Astrocyte (in vitro differentiated cells and primary cell): ENCODE measurements at regions not wholly inside any gene's neighbourhood (a gene's known extent, or its start where the extent isn't known, plus 50 kb on each side); places are given as distances from the start of the nearest gene placed in this dataset.

Source experiments
- DNase-seq: peaks from one replicate; pipeline ENCODE4 v3.0.0-alpha.2; 2010; ENCODE audit warnings: low read depth
- FAIRE-seq: peaks from 2 replicates; lab custom pipeline; 2011; peaks lifted over from hg19 to GRCh38; lab: Jason Lieb, UNC
- H2AFZ ChIP-seq: 2 replicates; pipeline ENCODE4 v1.6.0; 2012; ENCODE audit warnings: low read depth, low read length, inconsistent platforms
- H3K27ac ChIP-seq: 2 replicates; pipeline ENCODE4 v1.5.1; 2011; ENCODE audit warnings: low read depth, low read length, inconsistent platforms
- H3K27me3 ChIP-seq: 2 replicates; pipeline ENCODE4 v1.6.0; 2011; ENCODE audit warnings: low read length, inconsistent platforms; ENCODE audit not compliant: insufficient read depth
- H3K36me3 ChIP-seq: 2 replicates; pipeline ENCODE4 v1.5.1; 2011; ENCODE audit warnings: low read length, inconsistent platforms; ENCODE audit not compliant: insufficient read depth
- H3K4me1 ChIP-seq: 2 replicates; pipeline ENCODE4 v1.5.1; 2011; ENCODE audit warnings: low read length, inconsistent platforms; ENCODE audit not compliant: insufficient read depth
- H3K4me2 ChIP-seq: 2 replicates; pipeline ENCODE4 v1.6.0; 2012; ENCODE audit warnings: low read length, inconsistent platforms
- H3K4me3 ChIP-seq: 2 replicates; pipeline ENCODE4 v1.5.1; 2011; ENCODE audit warnings: low read depth, mild to moderate bottlenecking, low read length, inconsistent platforms; ENCODE audit not compliant: insufficient read depth
- H3K79me2 ChIP-seq: 2 replicates; pipeline ENCODE4 v1.6.0; 2012; ENCODE audit warnings: mild to moderate bottlenecking, low read length, inconsistent platforms; ENCODE audit not compliant: insufficient read depth
- H3K9ac ChIP-seq: 2 replicates; pipeline ENCODE4 v1.6.0; 2012; ENCODE audit warnings: mild to moderate bottlenecking, low read length, inconsistent platforms
- H3K9me3 ChIP-seq: 2 replicates; pipeline ENCODE4 v1.5.1; 2012; ENCODE audit warnings: low read depth, mild to moderate bottlenecking, low read length, inconsistent platforms; ENCODE audit not compliant: insufficient read depth
- H4K20me1 ChIP-seq: 2 replicates; pipeline ENCODE4 v1.6.0; 2012; ENCODE audit warnings: low read length, inconsistent platforms; ENCODE audit not compliant: insufficient read depth
- H3K27ac Mint-ChIP-seq: one replicate; pipeline ENCODE4 v1.8.0; 2021; ENCODE audit warnings: mild to moderate bottlenecking, mixed read lengths; ENCODE audit not compliant: unreplicated experiment
- H3K27me3 Mint-ChIP-seq: one replicate; pipeline ENCODE4 v1.8.0; 2021; ENCODE audit warnings: low read depth, mixed read lengths; ENCODE audit not compliant: unreplicated experiment
- H3K36me3 Mint-ChIP-seq: one replicate; pipeline ENCODE4 v1.8.0; 2021; ENCODE audit warnings: low read depth, mixed read lengths; ENCODE audit not compliant: unreplicated experiment
- H3K4me1 Mint-ChIP-seq: one replicate; pipeline ENCODE4 v1.8.0; 2021; ENCODE audit warnings: low read depth, mixed read lengths; ENCODE audit not compliant: unreplicated experiment
- H3K4me3 Mint-ChIP-seq: one replicate; pipeline ENCODE4 v1.8.0; 2021; ENCODE audit warnings: mild to moderate bottlenecking, moderate library complexity, mixed read lengths; ENCODE audit not compliant: unreplicated experiment
- H3K9me3 Mint-ChIP-seq: one replicate; pipeline ENCODE4 v1.8.0; 2021; ENCODE audit warnings: mild to moderate bottlenecking, mixed read lengths; ENCODE audit not compliant: unreplicated experiment
- CTCF ChIP-seq: IDR thresholded peaks from 2 replicates; pipeline ENCODE4 v1.5.1; 2011; ENCODE audit warnings: low read depth, mild to moderate bottlenecking, inconsistent platforms, low read length, moderate library complexity; ENCODE audit not compliant: insufficient read depth
- EZH2 ChIP-seq: IDR thresholded peaks from 2 replicates; pipeline ENCODE4 v1.6.1; 2012; ENCODE audit warnings: mild to moderate bottlenecking, low read length, inconsistent platforms; ENCODE audit not compliant: insufficient read depth

- Histone ChIP-seq H3K9ac (no peak overlapping the region), H2AFZ (no peak overlapping the region), H3K9me3 (no peaks in the 10 kb centered on the region), H3K27ac (no peak overlapping the region), H3K79me2 (no peaks in the 10 kb centered on the region), H3K4me2 (no peak overlapping the region), H3K27me3 (no peaks in the 10 kb centered on the region), H3K4me3 (no peak overlapping the region), H4K20me1 (no peaks in the 10 kb centered on the region), H3K4me1 (no peaks in the 10 kb centered on the region), H3K36me3 (no peaks in the 10 kb centered on the region)
- H3K27me3 Mint-ChIP-seq, result peaks cover 15% of the 10 kb centered on the region
- TF ChIP-seq EZH2, result no peak
- no peak overlapping the region for H3K27ac Mint-ChIP-seq
- H3K4me1 Mint-ChIP-seq, result no peaks in the 10 kb centered on the region
- DNase-seq (no peak), FAIRE-seq (no peak)
- H3K9me3 Mint-ChIP-seq, result peaks cover 2% of the 10 kb centered on the region
- peaks cover 2% of the 10 kb centered on the region for H3K36me3 Mint-ChIP-seq
- H3K4me3 Mint-ChIP-seq, result no peak overlapping the region
These were observed 404.1 kb downstream of the GALR1 start for GRCh38 chr18:77653792-77654191.

- no peak overlapping the region for H3K4me3 Mint-ChIP-seq
- no peak overlapping the region for H3K27ac ChIP-seq
- H3K9ac ChIP-seq, result no peak overlapping the region
- TF ChIP-seq CTCF (no peak), EZH2 (no peak)
- DNase-seq (no peak), FAIRE-seq (no peak)
- no peaks in the 10 kb centered on the region for H3K36me3 ChIP-seq
- no peaks in the 10 kb centered on the region for H3K79me2 ChIP-seq
- no peaks in the 10 kb centered on the region for H4K20me1 ChIP-seq
- H3K27me3 ChIP-seq, result no peaks in the 10 kb centered on the region
- H3K36me3 Mint-ChIP-seq, result peaks cover 2% of the 10 kb centered on the region
- H3K4me1 Mint-ChIP-seq, result no peaks in the 10 kb centered on the region
- H2AFZ ChIP-seq, result no peak overlapping the region
- no peaks in the 10 kb centered on the region for H3K4me1 ChIP-seq
- no peak overlapping the region for H3K27ac Mint-ChIP-seq
- H3K4me2 ChIP-seq, result no peak overlapping the region
- H3K9me3 Mint-ChIP-seq, result peaks cover 2% of the 10 kb centered on the region
- H3K4me3 ChIP-seq, result no peak overlapping the region
- H3K9me3 ChIP-seq, result peaks cover under 1% of the 10 kb centered on the region
- H3K27me3 Mint-ChIP-seq, result peaks cover 18% of the 10 kb centered on the region
These were observed 404.7 kb downstream of the GALR1 start for GRCh38 chr18:77654302-77654701.

- Histone ChIP-seq H3K9ac (no peak overlapping the region), H3K27me3 (no peaks in the 10 kb centered on the region), H2AFZ (no peak overlapping the region), H3K4me1 (no peaks in the 10 kb centered on the region), H3K4me3 (no peak overlapping the region), H4K20me1 (no peaks in the 10 kb centered on the region), H3K9me3 (peaks cover 3% of the 10 kb centered on the region), H3K4me2 (no peak overlapping the region), H3K27ac (no peak overlapping the region), H3K79me2 (no peaks in the 10 kb centered on the region), H3K36me3 (no peaks in the 10 kb centered on the region)
- H3K27ac Mint-ChIP-seq, result no peak overlapping the region
- DNase-seq (no peak), FAIRE-seq (no peak)
- peaks cover 2% of the 10 kb centered on the region for H3K9me3 Mint-ChIP-seq
- H3K4me1 Mint-ChIP-seq, result no peaks in the 10 kb centered on the region
- H3K36me3 Mint-ChIP-seq, result peaks cover 2% of the 10 kb centered on the region
- no peak for TF ChIP-seq EZH2
- no peak for TF ChIP-seq CTCF
- peaks cover 23% of the 10 kb centered on the region for H3K27me3 Mint-ChIP-seq
- no peak overlapping the region for H3K4me3 Mint-ChIP-seq
These were observed 408.1 kb downstream of the GALR1 start for GRCh38 chr18:77657651-77658298.
